NCI-H69 (cell line): ENCODE measurements at regions not wholly inside any gene's neighbourhood (a gene's known extent, or its start where the extent isn't known, plus 50 kb on each side); places are given as distances from the start of the nearest gene placed in this dataset.

Experiments
- DNase-seq: peaks from one replicate; lab custom pipeline; 2025; lab: John Stamatoyannopoulos, UW

GRCh38 chr10:78248651-78249464, 215.2 kb downstream of the RPS24 start:
- no peak for DNase-seq

DNA sequence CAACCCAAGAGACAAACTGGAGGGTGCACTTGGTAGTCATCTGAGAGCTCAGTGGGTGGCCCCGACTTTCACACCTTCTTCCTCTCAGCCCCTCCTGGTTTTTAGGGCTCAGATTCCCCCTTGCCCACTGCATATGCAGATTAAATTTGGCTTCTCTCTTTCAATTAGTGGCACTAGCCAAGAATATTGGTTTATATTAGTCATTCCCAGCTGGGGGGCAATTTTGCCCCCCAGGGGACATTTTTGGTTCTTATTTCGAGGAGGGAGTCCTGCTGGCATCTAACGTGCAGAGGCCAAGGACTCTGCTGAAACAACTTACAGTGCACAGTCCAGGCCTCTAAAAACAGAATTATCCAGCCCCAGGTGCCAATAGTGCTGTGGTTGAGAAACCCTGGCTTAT, 216.0 kb downstream of the RPS24 start:
- no peak for DNase-seq

DNA sequence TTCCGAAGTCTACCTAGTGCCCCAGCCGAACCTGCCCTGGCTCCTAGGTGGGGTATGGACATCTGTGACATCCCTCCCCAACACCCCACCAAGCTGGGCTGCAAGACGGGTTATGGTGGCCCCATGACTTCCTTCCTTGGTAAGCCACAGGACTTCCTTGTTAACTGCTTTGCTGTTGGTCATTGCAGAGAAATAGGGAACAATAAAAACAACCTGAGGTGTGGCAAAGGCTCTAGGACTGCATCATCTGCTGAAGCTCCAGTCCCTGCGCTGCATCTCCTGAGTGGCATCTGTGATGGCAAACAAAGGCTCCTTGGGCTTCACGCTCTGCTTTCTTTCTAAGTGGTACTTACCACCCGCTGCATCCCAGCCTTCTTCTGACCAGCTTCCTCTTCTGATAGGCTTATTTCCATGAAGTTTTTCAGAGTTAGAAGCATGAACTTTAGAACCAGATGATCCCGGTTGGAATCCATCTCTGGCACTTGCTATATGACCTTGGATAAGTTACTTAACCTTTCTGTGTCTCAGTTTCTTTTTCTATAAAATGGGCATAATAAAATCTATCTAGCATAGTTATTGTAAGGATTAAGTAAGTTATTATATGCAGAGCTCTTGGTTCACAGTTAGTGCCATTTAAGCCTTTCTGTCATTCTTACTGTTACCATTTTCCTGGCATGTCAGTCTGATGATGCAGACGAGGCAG, 216.8 kb downstream of the RPS24 start:
- DNase-seq = no peak

GRCh38 chr10:78251016-78251385, 217.3 kb downstream of the RPS24 start:
- no peak for DNase-seq

DNA sequence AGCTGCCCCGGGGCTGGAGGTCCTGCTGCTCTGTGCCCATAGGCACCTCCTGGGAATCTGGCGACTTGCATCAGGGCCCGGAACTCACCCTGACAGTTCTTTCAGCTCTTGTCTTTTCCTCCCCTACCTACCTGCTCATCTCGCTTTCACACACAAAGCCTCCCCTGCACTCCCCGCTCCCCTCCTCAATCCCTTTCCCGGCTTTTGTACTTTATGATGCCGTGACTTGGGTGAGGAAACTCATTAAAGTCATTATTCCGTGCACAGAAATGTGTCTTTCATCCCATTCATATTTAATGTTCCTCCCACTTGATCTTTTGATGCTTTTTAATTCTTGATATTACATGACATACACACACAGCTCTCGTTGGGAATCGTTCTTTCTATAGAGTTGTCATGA, 218.6 kb downstream of the RPS24 start:
- no peak for DNase-seq

DNA sequence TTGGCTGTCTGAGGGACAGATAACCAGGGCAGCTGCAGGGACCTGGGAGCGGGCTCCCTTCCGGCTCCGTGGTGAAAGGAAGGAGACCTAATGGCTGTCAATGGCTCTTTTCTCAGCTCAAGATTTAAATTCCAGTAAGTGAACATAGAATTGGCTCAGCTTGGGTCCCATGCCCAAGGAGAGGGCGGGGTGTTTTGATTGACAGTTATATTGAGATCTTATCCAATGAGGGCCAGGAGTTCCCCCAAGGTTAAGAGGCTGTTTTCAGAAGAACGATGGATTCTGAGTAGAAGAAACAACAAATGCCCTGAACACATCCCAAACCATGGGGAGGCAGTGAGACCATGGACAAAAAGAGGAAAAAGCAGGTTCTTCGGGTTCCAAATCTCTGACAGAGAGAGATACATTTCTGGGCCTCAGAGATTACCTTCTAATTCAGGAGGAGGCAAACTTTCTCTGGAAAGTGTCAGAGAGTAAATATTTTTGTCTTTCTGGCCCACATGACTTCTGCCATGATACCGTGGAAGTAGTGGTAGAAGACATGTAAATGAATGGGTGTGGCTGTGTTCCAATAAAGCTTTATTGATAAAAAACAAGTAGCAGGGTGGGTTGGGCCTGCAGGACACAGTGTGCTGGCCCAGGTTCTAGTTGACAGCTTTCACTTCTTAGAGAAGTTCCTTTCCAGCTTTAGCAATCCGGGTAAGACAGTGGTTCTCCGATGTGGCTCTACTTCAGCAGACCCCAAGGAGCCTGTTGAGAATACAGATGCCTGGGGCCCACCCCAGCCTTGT, 219.6 kb downstream of the RPS24 start:
- no peak for DNase-seq

- no peak for DNase-seq
Measured at GRCh38 chr10:78254013-78254412, 220.3 kb downstream of the RPS24 start.

- no peak for DNase-seq
Measured at GRCh38 chr10:78255214-78255613, 221.6 kb downstream of the RPS24 start.

GRCh38 chr10:78255796-78256638, 222.4 kb downstream of the RPS24 start:
- DNase-seq = no peak

GRCh38 chr10:78258323-78259030, 224.8 kb downstream of the RPS24 start:
- peak; percentile 3 for DNase-seq

DNA sequence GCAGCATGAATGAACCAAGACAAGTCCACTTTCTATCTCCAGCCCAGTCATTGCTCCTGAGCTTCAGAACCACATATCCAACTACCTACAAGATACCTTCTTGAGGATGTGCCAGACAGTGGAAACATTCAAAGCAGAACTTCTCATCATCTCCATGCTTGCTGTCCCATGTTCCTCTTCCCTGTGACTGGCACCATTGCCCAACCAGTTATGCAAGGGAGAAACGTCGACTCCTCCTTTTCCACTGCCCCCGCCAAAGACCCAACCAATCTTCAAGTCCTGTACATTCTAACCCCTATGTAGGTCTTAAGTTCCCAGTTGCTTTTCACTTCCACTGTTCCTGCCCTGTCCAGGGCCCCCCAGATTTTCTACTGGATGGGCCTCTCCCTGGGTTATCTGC, 225.7 kb downstream of the RPS24 start:
- no peak for DNase-seq

- DNase-seq = no peak
Measured at GRCh38 chr10:78260141-78260540, 226.5 kb downstream of the RPS24 start.

- DNase-seq = no peak
Measured at GRCh38 chr10:78260680-78261079, 227.0 kb downstream of the RPS24 start.

DNA sequence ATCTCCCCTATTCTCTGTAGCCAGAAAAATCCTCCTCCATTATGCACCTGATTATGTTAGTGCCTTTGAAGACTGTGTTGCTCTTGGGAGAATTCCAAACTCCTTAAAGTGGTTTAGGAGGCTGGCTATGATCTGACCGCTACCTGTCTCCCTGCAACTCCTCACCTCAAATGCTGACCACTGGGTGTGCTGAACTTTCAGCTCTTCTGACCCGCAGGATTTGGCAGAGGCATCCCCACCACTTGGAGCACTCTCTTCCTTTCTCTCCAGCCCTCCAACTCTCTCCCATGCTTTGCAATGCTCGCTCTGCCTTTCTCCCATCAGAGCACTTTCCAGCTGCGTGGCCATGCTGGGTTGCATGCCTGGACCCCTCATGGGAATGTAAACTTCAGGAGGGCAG, 227.6 kb downstream of the RPS24 start:
- DNase-seq = no peak

- DNase-seq = no peak
Measured at GRCh38 chr10:78262860-78263259, 229.2 kb downstream of the RPS24 start.

GRCh38 chr10:78263521-78263988, 229.9 kb downstream of the RPS24 start:
- no peak for DNase-seq

- no peak for DNase-seq
Measured at GRCh38 chr10:78264361-78264760, 230.7 kb downstream of the RPS24 start.

DNA sequence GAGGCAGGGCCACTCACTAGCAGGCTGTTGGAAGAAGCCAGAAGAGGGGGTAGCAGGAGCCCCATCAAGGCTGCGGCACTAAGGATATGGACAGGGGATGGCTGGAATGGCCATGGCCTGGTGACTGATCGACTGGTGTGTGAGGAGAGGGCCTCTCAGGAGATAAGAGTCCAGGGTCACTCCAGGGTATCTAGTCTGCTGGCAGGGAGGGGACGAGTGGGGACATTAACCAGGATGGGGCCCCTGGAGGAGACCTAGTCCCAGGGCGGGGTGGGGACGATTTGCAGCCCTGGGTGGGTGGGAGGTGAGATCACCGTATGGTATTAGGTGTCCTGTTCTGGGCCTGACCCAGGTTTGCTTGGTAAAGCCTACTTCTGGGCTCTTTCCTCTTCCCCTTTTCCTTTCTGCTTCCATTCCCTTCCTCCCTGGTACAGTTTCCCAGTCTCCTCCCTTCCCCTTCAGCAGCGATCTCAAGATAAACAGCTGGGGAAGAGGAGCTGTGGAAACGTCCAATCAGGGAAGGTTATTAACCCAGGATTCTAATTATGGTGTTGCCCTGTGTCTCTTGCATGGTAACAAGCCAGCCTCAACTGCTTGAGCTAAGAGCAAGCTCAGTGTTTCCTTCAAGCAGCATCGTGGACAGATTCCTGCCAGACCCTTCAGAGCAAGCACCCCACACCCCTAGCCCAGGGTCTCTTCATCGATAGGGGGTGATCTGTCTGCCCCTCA, 233.2 kb downstream of the RPS24 start:
- peak; percentile 65 for DNase-seq

DNA sequence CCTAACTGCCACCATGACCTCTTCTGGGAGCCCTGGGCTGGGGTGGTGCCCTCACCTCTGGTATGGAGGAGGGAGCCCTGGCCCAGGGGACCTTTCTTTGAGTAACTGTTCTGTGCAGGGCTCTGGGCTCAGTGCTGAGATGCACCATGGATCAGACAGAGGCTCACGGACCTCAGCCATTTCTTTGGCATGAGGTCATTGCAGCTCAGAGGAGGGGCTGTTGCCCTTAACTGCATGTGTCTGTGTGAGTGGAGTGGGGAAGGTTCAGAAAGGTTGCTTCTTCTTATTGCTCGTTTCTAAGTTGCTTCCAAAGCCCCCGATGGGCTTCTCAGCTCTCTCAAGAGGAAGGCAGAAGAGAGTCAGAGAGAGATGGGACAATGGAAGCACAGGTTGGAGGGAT, 233.9 kb downstream of the RPS24 start:
- no peak for DNase-seq

DNA sequence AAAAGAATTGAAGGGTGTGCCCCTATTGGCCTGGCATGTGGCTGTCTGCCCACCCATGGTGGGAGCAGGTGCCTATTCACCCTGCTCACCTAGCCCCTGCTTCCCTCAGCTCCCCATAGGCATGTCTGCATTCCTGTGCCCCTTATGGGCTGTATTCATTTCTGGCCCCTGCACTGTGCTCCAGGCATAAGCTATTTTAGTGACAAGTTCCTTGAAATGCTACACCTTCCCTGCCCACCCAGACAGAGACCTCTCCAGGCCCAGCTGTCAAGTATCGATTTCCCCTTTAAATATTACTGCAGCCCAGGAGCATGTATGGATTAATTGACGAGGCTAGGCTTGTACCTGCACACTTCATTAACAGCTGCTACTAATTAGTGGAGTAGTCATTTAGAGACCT, 235.4 kb downstream of the RPS24 start:
- no peak for DNase-seq
